GM18868 (cell line): ENCODE measurements at regions not wholly inside any gene's neighbourhood (a gene's known extent, or its start where the extent isn't known, plus 50 kb on each side); places are given as distances from the start of the nearest gene placed in this dataset.
"Not testable (repeated sequence)": the region's sequence is repeated elsewhere in the genome, so short reads cannot be mapped to it uniquely, and the experiment has no call there.

Experiments used
- ATAC-seq: cut with Tn5 transposase; IDR thresholded peaks from one replicate; pipeline ENCODE4 v1.9.1; 2021; ENCODE audit warnings: mild to moderate bottlenecking, moderate library complexity; ENCODE audit not compliant: unreplicated experiment

DNA sequence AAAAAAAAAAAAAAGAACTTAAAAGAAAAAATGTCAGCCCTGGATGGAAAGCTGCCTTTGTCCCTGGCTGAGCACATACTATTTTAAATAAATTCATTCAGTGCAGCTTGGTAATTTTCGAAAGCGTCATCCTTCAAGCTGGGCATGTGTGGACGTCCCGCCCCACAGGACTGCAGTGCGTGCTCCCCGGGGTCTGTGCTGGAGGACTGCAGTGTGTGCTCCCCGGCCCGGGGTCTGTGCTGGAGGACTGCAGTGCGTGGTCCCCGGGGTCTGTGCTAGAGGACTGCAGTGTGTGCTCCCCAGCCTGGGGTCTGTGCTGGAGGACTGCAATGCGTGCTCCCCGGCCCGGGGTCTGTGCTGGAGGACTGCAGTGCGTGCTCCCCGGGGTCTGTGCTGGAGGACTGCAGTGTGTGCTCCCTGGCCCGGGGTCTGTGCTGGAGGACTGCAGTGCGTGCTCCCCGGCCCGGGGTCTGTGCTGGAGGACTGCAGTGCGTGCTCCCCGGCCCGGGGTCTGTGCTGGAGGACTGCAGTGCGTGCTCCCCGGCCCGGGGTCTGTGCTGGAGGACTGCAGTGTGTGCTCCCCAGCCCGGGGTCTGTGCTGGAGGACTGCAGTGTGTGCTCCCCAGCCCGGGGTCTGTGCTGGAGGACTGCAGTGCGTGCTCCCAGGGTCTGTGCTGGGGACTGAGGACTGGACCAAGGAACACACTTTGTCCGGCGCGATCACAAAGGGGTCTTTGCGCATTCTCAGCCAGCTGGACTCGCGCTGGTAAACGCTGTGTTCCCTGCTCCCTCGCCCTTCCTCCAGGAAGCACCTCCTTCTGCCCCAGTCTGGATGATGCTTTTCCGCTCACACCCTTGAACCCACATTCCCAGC lies 86.3 kb downstream of the CPN2 start:
- not testable (repeated sequence) for ATAC-seq

DNA sequence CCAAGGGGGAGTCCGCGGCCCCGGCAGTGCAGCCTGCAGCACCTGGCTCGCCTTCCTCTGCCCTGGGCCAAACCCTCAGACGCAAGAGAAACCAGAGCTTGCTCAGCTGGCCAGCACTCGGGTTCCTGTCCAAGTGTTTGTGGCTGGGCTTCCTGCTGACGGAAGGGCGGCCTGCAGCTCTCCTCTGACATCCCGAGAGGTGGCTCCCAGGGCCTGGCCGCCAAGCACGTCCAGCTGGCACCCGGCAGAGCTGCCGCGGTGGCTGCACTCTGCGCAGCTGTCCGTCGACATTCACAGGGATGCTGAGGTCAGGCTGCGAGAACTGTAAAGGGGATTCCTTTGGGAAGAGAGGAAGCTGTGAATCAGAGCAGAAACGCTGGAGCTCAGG lies 85.6 kb downstream of the CPN2 start:
- no peak for ATAC-seq

DNA sequence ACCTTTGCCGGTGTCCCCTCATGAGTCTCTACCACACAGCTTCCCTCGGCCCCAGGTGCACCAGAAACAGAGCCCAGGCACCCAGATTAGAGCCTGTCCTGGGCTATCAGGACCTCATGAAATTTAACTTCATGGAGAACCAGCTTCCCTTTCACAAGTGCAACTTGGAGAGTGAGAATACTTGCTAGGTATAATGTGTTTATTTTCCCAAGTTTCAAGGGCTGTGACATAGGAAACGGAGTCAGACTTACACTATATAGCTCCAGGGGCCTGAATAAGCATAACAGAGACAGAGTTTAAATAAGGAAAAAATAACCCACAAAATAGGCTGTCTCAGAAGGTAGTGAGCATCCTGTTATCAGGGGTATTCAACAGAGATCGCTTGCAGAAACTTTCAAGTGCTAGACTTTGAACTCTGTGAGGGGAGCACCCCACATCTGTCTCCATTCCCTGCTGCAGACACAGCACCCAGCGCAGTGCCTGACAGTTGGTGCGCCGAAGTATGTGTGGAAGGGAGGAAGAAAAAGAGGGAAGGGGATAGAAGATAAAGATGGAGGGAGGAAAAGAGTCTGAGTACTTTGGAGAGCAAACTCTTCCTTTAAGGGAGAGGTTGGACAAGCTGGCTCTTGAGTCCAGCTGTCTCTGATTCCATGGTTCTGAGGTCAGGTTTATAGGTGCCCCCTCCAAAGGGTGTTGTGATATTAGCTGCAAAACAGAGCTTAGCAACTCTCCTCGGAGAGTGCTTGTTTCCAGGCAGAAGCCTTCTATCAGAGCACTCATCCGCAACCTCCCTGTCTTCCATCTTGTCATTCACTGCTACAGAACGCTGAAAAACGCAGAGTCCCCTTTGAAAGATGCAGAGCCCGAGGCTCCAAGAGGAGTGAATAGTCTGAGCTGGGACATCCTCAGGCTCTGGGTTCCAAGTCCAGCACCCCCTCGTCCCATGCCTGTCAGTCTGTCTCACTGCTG lies 84.8 kb downstream of the CPN2 start:
- ATAC-seq = no peak

DNA sequence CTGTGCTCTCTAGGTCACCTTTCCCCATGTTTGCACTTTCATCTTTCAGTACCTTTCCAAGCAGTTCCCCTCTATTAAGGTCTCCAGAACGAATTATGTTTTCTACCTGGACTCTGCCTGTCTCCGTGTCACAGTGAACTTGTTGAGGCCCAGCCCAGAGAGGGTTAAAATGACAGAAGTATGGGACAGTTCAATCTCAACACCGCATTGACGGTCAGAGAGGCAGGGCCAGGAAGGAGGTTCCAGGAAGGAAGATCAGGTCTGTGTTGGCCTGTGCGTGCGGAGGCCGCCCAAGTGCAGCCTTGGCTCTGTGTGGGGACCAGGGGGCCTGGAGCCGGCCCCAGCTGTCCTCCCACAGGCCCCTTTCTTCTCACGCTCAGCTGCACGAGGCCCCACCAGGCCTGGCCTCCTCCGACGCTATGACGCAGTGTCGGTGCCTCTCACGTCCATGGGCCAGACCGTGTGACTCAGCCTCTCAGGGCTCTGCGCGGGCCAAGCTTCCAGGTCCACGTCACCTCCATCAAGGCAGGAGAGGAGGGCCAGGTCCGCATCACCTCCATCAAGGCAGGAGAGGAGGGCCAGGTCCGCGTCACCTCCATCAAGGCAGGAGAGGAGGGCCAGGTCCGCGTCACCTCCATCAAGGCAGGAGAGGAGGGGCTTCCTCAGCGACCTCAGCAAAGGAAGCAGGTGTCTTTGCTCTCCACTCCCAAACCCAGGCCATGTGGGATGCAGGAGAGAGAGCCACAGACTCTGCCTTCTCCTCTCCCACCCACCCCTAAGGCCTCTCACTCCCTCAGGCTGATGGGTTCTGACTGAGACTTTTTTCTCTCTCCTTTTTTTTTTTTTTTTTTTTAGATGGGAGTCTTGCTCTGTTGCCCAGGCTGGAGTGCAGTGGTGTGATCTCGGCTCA lies 83.1 kb downstream of the CPN2 start:
- no peak for ATAC-seq

- ATAC-seq = no peak
These were observed 82.2 kb downstream of the CPN2 start for GRCh38 chr3:194268654-194269512.

GRCh38 chr3:194269610-194270145 lies 81.5 kb downstream of the CPN2 start:
- no peak for ATAC-seq

DNA sequence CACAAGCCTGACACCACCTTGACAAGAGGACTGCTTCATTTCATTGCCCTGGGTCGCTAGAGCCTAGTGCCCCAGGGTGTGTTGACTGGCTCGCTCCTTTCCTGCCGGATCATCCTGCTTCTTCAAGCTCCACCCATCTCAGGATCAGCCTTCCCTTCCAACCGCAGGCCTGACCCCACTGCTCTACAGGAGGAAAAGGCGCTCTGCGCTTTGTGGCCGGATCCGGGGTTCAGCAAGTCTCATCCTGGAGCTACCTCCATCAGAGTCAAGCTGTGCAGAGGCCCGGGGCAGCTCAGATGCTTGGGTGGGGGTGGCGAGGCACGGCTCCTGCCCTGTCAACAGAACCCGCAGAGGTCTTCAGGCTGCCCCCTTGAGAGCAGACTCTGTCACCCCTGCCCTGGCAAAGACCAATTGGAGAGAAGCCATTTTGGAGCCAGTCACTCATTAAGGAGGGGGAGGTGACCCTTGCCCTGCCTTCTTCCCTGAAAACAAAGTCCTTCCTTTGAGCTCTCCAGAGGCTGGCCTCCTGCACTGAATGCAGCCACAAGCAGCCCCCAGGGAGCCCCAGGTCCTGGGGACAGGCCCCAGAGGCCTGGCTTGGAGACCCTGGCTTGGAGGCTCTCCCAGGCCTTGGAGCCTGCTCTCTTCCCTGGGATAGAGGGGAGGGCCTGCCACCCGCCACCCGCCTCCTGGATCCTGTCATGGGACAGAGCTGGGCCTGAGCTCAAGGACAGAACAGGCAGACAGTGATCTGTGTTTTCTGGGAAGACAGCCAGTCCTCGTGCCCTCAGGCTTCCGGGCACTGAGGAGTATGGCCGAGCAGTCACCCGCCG lies 80.3 kb downstream of the CPN2 start:
- ATAC-seq = no peak

DNA sequence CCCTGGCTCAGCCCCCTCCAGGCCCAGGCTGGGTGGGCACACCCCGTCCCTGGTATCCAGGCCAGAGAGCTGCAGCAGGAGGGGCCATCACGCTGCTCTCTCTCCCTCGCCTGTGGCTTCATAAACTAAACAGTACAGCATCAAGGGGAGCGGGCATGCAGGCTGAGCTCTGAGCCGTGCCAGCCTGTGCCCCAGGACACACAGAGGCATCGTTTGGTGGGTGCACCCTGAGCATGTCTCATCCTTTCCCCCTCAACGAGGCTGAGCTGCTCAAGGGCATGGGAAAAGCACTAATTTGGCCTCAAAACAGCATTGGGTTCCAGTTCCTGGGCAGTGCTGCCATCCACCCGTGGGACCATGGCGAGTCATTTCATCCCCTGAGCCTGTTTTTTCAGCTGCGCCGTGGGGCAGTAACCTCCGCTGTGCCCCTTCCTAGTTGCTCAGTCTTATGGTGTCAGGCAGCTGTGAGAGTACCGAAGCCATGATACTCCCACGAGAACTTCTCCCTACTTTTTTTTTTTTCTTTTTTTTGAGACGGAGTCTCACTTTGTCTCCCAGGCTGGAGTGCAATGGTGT lies 79.6 kb downstream of the CPN2 start:
- ATAC-seq = no peak

DNA sequence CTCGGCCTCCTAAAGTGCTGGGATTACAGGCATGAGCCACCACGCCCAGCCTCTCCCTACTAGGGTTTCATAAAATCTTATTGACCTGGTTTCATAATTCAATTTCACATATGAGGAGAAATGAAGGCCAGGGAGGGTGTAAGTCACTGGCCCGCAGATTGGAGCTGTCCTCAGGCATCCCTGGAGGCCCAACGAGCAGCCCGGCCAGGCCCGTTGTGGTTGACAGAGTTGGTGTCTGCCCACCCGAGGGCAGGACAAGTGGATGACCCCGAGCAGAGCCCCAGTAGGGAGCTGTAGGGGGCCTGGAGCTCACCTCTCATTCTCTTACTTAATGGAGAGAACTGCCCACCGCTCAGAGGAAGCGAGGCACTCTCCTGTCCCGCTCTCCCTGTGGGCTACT lies 78.9 kb downstream of the CPN2 start:
- no peak for ATAC-seq

DNA sequence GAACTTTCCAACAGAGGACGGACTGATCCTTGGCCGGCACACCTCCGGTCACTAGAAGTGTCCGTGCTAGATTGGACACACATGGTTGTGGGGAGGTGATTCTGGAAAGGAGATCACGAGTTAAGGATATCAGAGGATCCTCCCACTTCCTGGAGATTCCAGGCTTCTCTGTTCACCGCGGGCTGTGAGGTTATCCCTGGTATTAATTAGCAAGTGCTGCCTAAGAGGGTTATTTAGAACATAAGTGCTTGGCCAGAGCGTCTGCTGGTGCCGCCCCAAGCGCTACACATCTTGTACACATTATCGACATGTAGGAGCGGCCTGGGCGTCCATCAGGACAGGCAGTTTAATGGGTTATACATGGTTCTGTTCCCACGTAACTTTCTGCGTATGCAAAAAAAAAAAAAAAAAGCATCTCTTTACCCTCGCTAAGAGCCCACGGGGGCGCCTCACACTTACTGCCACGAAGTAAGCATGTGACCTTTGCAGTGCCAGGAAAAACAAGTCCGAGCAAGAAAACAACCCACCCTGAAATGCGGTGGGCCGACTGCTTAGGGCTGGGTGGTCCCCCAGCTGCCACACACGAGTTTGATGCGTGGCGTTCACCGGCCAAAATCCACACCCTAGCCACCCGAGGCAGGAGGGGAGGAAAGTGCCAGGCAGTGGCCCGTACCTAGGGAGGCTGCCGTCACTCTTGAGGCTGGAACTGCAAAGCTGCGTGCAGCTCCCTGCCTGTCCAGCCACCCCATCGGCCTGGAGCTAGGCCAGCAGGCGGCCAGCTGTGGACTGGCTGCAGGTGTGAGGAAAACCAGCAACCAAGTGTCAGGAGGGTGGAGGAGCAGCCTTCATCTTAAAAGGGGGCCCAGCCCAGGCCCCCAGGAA lies 78.0 kb downstream of the CPN2 start:
- ATAC-seq = no peak

GRCh38 chr3:194273743-194274310 lies 77.3 kb downstream of the CPN2 start:
- ATAC-seq = no peak

GRCh38 chr3:194274424-194275085 lies 76.6 kb downstream of the CPN2 start:
- no peak for ATAC-seq

DNA sequence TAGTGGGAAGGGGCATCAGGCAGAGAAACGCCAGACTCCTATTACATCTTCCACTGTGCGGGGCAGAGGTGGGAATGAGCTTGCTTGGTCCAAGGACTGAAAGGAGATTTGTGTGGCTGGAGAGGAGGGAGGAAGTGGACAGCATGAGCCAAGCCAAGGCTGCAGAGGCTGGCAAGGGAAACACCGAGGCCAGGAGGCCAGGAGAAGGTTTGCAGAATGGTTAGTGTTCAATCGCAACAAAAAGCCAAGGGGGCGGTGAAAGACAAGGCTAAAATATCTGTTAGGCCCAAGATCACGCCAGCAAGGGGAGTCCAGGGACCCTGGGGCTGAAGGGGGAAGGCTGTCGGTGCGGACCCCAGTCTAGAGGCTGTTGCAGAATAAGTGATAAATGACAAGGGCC lies 75.8 kb downstream of the CPN2 start:
- no peak for ATAC-seq

DNA sequence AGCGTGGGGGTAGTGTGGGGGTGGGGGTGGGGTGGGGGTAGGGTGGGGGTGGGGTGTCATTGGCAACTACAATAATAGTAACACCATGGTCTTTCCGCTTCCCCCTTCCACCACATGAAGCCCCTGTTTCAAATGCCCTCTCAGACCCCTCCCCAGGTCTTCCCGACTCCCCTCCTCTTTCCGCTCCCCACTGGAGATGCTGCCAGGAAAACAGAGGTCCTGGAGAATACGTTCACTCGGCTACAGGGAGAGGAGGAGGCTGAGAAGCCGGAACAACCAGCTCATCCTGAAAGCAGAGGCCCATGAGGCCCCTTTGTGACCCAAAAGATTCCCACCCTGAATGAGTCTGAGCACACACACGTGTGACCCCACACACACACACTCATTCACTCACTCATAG lies 75.4 kb downstream of the CPN2 start:
- ATAC-seq = no peak

GRCh38 chr3:194276768-194277103 lies 74.4 kb downstream of the CPN2 start:
- no peak for ATAC-seq

GRCh38 chr3:194277104-194277785 lies 73.9 kb downstream of the CPN2 start:
- no peak for ATAC-seq
